GM12874 (cell line): ENCODE measurements at regions not wholly inside any gene's neighbourhood (a gene's known extent, or its start where the extent isn't known, plus 50 kb on each side); places are given as distances from the start of the nearest gene placed in this dataset.

Experiments
- CTCF ChIP-seq: IDR thresholded peaks from 2 replicates; pipeline ENCODE4 v1.5.1; 2011; ENCODE audit warnings: low read depth, mild to moderate bottlenecking, control low read depth, low read length, moderate library complexity; ENCODE audit not compliant: insufficient read depth

- peak; percentile 28; the same call in 1 of the 2 replicates for TF ChIP-seq CTCF
Observed at GRCh38 chr9:78704153-78704552, 407.2 kb downstream of the PSAT1 start.

GRCh38 chr9:78707080-78707479 is 410.2 kb downstream of the PSAT1 start:
- no peak for TF ChIP-seq CTCF

GRCh38 chr9:78707481-78707991 is 410.6 kb downstream of the PSAT1 start:
- no peak for TF ChIP-seq CTCF

GRCh38 chr9:78712903-78713613 is 416.1 kb downstream of the PSAT1 start:
- TF ChIP-seq CTCF: no peak

- TF ChIP-seq CTCF: no peak
Observed at GRCh38 chr9:78713614-78714405, 416.9 kb downstream of the PSAT1 start.

- TF ChIP-seq CTCF: no peak
Observed at GRCh38 chr9:78714576-78714975, 417.7 kb downstream of the PSAT1 start.

- TF ChIP-seq CTCF: no peak
Observed at GRCh38 chr9:78724896-78725295, 428.0 kb downstream of the PSAT1 start.
